GM12891 (cell line): ENCODE measurements at regions not wholly inside any gene's neighbourhood (a gene's known extent, or its start where the extent isn't known, plus 50 kb on each side); places are given as distances from the start of the nearest gene placed in this dataset.

Experiments used
- PAX5 ChIP-seq: IDR thresholded peaks from 2 replicates; pipeline ENCODE4 v1.6.1; 2011; ENCODE audit warnings: low read length, moderate library complexity, mild to moderate bottlenecking; ENCODE audit not compliant: insufficient read depth, severe bottlenecking
- POLR2A ChIP-seq: IDR thresholded peaks from 2 replicates; pipeline ENCODE4 v1.6.1; 2011; ENCODE audit warnings: low read depth, low read length, control low read depth
- POLR2AphosphoS5 ChIP-seq: IDR thresholded peaks from 2 replicates; pipeline ENCODE4 v1.6.1; 2011; ENCODE audit warnings: low read depth, low read length, control low read depth
- POU2F2 ChIP-seq: IDR thresholded peaks from 2 replicates; pipeline ENCODE4 v1.6.1; 2011; ENCODE audit warnings: low read depth, mild to moderate bottlenecking, control low read depth, low read length, moderate library complexity
- SPI1 ChIP-seq: IDR thresholded peaks from 2 replicates; pipeline ENCODE4 v1.6.1; 2011; ENCODE audit warnings: low read depth, low read length, control low read depth
- TAF1 ChIP-seq: IDR thresholded peaks from 2 replicates; pipeline ENCODE4 v1.6.1; 2011; ENCODE audit warnings: low read depth, low read length, control low read depth

GRCh38 chr5:172582940-172583339 lies 58.1 kb upstream of the NEURL1B start:
- TF ChIP-seq POLR2A (no peak), TAF1 (no peak), POLR2AphosphoS5 (no peak), SPI1 (no peak), POU2F2 (no peak), PAX5 (no peak)
